Spinal cord (tissue), 9 donors: ENCODE measurements at regions not wholly inside any gene's neighbourhood (a gene's known extent, or its start where the extent isn't known, plus 50 kb on each side); places are given as distances from the start of the nearest gene placed in this dataset.

Source experiments
- DNase-seq, 6 donors: peaks; one replicate each; pipeline versions ENCODE4 v3.0.0 to v3.0.0-alpha.2; 2013 to 2015; ENCODE audit warnings: low spot score in 6 of 6, low read depth in 4 of 6
- H3K27ac ChIP-seq: one replicate; pipeline ENCODE4 v1.5.1; 2013; ENCODE audit warnings: low read depth, low read length, control low read depth
- H3K27me3 ChIP-seq: one replicate; pipeline ENCODE4 v1.6.1; 2013; ENCODE audit warnings: low read length; ENCODE audit not compliant: control insufficient read depth, insufficient read depth
- H3K36me3 ChIP-seq: one replicate; pipeline ENCODE4 v1.6.1; 2013; ENCODE audit warnings: low read length; ENCODE audit not compliant: control insufficient read depth, insufficient read depth
- H3K4me1 ChIP-seq: one replicate; pipeline ENCODE4 v1.6.1; 2013; ENCODE audit warnings: low read length; ENCODE audit not compliant: control insufficient read depth, insufficient read depth
- H3K4me3 ChIP-seq: one replicate; pipeline ENCODE4 v1.5.1; 2013; ENCODE audit warnings: low read depth, low read length, control low read depth
- H3K9me3 ChIP-seq: one replicate; pipeline ENCODE4 v1.6.1; 2013; ENCODE audit warnings: low read length; ENCODE audit not compliant: control insufficient read depth, insufficient read depth
- WGBS: methylation state at CpG from one replicate; pipeline ENCODE4 v1.1.5; 2013; ENCODE audit warnings: missing lambda C conversion rate; ENCODE audit not compliant: insufficient coverage; 5-methylcytosine and 5-hydroxymethylcytosine counted together
- donor health status: healthy.

DNA sequence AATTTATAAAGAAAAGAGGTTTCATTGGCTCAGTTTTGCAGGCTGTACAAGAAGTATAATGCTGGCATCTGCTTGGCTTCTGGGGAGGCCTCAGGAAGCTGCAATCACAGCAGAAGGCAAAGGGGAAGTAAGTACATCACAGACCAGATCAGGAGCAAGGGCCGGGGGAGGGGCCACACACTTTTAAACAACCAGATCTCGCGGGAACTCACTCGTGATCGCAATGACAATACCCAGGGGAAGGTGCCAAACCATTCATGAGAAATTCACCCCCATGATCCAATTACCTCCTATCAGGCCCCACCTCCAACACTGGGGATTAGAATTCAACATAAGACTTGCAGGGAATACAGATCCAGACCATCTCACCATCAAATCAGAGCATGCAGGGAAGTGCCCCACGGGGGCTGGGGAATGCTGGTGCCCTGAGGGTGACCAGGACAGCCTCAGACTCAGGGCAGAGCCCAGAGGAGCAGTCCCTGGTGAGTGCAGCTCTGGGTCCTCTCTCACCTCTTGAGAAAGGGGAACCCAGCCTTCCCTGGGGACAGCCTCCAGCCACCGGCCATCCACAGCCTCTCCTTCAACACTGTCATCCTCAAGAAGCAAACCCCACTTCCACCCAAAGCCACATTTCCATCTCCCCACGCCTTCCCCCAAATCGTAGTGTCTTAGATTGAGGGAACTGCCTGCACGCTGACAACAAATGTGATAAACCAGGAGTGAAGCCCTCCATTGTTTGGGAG lies 80.7 kb downstream of the ANKRD60 start:
- Histone ChIP-seq H3K27ac (no peak overlapping the region), H3K36me3 (no peaks in the 10 kb centered on the region), H3K27me3 (peaks cover 9% of the 10 kb centered on the region), H3K4me1 (peaks cover 9% of the 10 kb centered on the region), H3K9me3 (peaks cover 2% of the 10 kb centered on the region), H3K4me3 (no peak overlapping the region)
- WGBS: 83% methylated on average over 8 of the region's 10 CpGs
- DNase-seq: no peak

DNA sequence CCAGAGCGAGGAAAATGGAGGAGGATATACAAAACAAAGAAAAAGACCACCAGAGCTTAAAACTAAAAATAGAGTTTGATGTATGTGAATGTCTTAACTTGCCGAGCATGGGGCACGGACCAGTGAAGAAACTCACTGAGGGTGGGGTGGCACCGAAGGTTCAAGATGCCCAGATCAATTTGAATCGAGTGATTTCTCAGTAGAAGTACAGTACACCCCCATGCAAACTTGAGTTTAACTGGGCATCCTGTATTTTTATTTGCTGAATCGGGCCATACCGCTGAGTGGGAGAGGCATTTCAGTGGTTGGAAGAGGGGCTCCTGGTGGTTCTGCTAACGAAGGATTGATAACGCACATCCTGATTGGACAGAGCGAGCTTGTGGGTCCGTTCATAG lies 81.7 kb downstream of the ANKRD60 start:
- H3K9me3 ChIP-seq: peaks cover 2% of the 10 kb centered on the region
- no peak overlapping the region for H3K4me3 ChIP-seq
- H3K4me1 ChIP-seq: peaks cover 14% of the 10 kb centered on the region
- H3K36me3 ChIP-seq: no peaks in the 10 kb centered on the region
- DNase-seq: no peak
- no peak overlapping the region for H3K27ac ChIP-seq
- 94% methylated on average over 10 of the region's 11 CpGs for WGBS
- H3K27me3 ChIP-seq: peaks cover 9% of the 10 kb centered on the region

DNA sequence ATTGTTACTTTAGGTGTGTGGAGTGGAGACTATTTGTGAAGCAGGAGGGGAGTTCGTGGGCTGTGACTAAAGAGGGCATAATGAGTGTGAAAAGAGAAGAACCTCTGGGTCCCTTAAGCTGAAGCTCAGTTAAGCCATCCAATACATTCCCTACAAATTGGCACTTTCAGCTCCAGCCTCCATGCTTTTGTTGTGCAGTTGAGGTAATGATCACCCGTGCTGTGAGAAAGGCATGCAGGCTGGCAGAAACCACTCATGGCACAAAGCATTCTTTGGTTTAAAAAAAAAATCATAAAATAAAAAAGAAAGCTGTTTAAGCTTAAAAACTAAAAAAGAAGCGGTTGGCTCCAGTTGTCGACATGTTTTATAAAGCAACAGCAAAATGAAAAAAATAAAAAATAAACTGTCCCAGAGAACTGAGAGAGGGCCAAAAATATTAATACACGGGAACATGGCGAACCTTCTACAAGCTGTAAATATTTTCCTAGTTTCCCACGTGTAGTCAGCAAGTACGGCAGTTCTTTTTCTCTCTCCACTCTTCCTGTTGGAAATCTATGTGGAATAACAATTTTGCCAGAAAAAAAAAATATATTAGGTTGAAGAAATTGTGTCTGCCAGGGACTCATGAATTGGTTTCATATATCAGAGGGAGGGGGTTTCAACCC lies 82.2 kb downstream of the ANKRD60 start:
- peak overlapping the region; percentile 63 for H3K27ac ChIP-seq
- H3K36me3 ChIP-seq: no peaks in the 10 kb centered on the region
- WGBS: no CpG with 5 or more reads among the region's 8 CpGs
- peaks cover 2% of the 10 kb centered on the region for H3K9me3 ChIP-seq
- peaks cover 16% of the 10 kb centered on the region for H3K4me1 ChIP-seq
- H3K4me3 ChIP-seq: no peak overlapping the region
- H3K27me3 ChIP-seq: peaks cover 9% of the 10 kb centered on the region
- peak in 1 of 6 donors; percentile 44 for DNase-seq

DNA sequence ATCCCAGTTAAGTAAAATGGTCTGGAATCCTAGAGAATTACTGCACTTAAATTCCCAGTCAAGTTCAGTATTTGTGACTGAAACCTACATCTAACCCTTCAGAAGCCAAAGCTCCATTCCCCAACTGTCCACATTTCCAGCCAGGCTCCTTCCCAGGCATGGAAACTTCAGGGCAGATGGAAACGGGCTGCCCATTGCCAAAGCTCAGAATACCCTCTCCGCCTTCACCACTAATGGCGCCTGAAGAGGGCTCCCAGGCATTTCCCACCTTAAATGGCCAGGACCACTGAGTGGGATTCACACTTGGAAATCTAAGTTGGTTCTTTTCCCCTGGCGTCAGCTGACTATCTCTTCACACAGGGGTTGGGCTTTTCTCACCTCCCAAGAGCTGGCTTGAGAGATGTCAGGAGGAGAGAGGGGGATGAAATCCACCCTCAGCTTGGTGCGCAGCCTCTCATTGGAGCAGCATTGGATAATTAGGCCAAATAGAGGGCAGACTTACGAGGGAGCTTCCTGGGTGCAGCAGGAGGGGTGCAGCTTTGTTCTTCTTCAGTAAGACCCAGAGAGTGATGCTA lies 82.9 kb downstream of the ANKRD60 start:
- Histone ChIP-seq H3K27ac (peak overlapping the region; percentile 63), H3K4me1 (peaks cover 11% of the 10 kb centered on the region), H3K36me3 (no peaks in the 10 kb centered on the region), H3K4me3 (no peak overlapping the region), H3K9me3 (peaks cover 2% of the 10 kb centered on the region), H3K27me3 (peaks cover 5% of the 10 kb centered on the region)
- 72% methylated on average over 3 of the region's 6 CpGs for WGBS
- DNase-seq: no peak

DNA sequence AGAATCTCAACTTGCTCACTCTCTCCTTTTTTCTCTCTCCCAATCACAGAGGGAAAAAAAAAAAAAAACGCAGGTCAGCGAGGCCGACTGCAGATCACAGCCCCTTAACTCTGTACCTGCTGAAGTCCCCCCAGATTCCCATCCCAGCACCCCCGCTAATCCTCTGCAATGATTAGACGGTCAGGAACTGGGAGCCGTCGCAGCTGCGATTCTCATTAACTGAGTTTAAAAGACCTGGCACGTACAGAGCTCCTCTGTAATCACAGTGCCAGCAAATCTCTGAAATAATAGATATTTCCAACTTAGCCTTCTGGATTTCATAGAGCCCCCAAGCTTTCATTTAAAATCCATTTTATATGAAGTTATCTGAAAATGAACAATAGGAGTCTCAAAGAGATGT lies 84.4 kb downstream of the ANKRD60 start:
- WGBS: 67% methylated on average over 6 of the region's 9 CpGs
- H3K27me3 ChIP-seq: peaks cover 3% of the 10 kb centered on the region
- H3K27ac ChIP-seq: no peak overlapping the region
- no peak overlapping the region for H3K4me3 ChIP-seq
- peaks cover 7% of the 10 kb centered on the region for H3K4me1 ChIP-seq
- H3K36me3 ChIP-seq: no peaks in the 10 kb centered on the region
- no peak for DNase-seq
- peaks cover 2% of the 10 kb centered on the region for H3K9me3 ChIP-seq

DNA sequence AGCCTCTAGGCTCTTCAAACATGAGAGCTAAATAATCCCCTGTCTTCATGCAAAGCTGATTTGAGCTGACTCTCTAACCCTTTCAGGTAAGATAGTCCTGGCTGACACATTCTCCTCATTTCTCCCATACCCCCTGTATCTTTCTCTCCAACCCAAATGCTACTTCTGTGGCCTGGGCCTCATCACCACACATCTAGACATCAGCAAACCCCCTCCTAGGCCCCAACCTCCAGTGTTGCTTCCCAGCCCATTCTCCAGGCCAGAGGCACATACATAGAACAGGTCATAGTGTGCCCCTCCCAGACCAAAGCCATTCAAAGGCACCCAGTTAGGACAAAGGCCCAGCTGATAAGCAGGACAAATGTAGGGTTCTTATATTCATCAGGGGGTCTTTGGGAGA lies 84.9 kb downstream of the ANKRD60 start:
- no peak overlapping the region for H3K4me3 ChIP-seq
- DNase-seq: no peak
- no peaks in the 10 kb centered on the region for H3K36me3 ChIP-seq
- H3K27me3 ChIP-seq: peaks cover under 1% of the 10 kb centered on the region
- peaks cover 2% of the 10 kb centered on the region for H3K9me3 ChIP-seq
- no peak overlapping the region for H3K27ac ChIP-seq
- H3K4me1 ChIP-seq: peaks cover 7% of the 10 kb centered on the region

- H3K36me3 ChIP-seq: no peaks in the 10 kb centered on the region
- DNase-seq: no peak
- H3K27ac ChIP-seq: no peak overlapping the region
- no peak overlapping the region for H3K4me3 ChIP-seq
- no peaks in the 10 kb centered on the region for H3K27me3 ChIP-seq
- peaks cover 2% of the 10 kb centered on the region for H3K9me3 ChIP-seq
- H3K4me1 ChIP-seq: peaks cover 7% of the 10 kb centered on the region
- whole genome bisulfite sequencing: 92% methylated on average over 8 of the region's 10 CpGs
Measured at GRCh38 chr20:58142843-58143185, 85.6 kb downstream of the ANKRD60 start.

DNA sequence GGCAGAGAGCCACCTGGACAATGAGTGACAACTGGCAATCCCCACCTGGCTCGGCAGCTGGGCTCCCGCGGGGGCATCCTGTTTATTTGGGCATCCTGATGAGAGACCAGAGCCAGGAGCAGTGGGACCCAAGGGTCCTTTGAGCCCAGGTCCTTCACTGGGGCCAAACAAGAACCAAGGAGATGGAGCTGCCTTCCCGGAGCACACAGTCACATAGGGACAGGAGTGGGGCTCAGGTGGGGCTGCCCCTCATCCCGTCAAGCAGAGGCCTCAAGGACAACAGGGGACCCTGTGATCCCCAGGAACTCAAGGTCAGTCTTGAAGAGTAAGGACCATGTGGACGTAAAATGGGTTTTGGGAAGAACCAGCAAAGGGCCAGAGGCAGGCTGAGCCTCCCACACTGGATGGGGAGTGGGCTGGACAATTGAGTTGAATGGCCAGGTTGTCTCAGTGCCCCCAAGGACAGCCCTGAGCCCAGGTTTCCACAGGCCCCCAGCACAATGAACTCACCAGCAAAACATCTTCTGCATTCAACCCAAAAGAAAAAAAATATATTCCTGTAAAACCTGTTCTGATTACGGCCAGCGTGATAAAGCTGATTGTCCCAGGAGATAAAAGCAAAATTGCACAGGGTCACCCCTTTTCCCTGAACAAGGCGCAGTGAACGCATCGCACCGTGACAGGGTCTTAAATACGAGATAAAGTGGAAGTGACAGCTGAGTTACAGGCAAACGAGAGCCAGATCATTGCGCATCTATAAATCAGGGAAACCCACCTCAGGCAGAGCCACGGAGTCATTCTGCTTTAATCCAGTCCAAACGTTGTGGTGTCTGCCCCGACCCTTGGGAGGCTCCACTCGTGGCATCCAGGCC lies 86.2 kb downstream of the ANKRD60 start:
- Histone ChIP-seq H3K27me3 (no peaks in the 10 kb centered on the region), H3K36me3 (no peaks in the 10 kb centered on the region), H3K27ac (no peak overlapping the region), H3K4me3 (no peak overlapping the region), H3K9me3 (peaks cover under 1% of the 10 kb centered on the region), H3K4me1 (peaks cover 7% of the 10 kb centered on the region)
- 79% methylated on average over 19 of the region's 19 CpGs for WGBS
- DNase-seq: no peak

GRCh38 chr20:58141496-58141895 lies 87.0 kb downstream of the ANKRD60 start:
- no peaks in the 10 kb centered on the region for H3K36me3 ChIP-seq
- no peak overlapping the region for H3K27ac ChIP-seq
- H3K27me3 ChIP-seq: peaks cover 2% of the 10 kb centered on the region
- no peak overlapping the region for H3K4me3 ChIP-seq
- DNase-seq: peak in 1 of 6 donors; percentile 63
- peaks cover 7% of the 10 kb centered on the region for H3K4me1 ChIP-seq
- 44% methylated on average over 2 of the region's 4 CpGs for WGBS
- no peaks in the 10 kb centered on the region for H3K9me3 ChIP-seq
